ENCODE measurements at regions not wholly inside any gene's neighbourhood (a gene's known extent, or its start where the extent isn't known, plus 50 kb on each side); places are given as distances from the start of the nearest gene placed in this dataset.
"Not testable (repeated sequence)": the region's sequence is repeated elsewhere in the genome, so short reads cannot be mapped to it uniquely, and the experiment has no call there.

DNA sequence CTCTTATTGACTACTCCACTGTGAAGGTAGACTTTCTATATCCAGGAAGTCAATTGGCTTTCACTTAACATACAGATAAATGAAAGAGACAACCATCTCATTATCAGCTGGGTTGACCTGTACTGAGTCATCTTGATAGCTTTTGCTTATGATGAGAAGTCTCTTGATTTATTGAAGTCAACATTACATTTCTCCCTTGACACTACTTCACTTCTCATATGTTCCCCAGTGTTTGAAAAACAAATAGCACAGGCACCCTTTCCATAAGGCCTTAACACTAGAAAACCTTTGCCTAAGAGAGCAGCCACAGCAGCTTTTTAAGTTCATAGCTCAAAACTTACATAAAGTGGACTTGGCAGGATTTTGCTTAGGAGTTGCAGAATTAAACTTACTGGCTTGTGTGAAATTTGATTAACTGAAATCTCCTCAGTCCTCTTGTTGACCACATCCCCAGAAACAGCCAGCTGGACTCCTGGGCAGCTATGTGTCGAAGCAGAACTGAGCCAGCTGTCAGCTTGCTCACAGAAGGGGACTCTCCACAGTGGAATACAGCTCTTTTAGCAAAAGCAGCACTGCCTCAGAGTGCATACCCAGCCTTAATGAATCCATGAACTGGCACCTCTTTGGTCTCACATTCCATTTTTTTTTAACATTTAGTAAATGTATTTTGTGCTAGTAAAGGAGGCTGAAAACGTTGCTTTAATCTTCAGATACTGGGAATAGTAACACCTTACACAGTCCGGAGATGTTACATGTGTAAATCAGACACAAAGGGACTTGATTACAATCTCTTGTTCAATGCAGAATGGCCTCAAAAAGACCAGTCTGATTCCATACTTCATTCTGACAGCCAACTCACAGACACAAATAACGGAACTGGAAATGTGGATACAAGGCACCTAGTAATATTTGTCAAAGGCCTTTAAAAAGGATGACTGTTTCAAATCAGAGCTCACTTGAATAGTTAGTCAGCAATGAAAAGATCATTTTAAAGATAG lies 1532.7 kb downstream of the HACE1 start:
- DNase-seq (ENCODE audit: low spot score): no peak

DNA sequence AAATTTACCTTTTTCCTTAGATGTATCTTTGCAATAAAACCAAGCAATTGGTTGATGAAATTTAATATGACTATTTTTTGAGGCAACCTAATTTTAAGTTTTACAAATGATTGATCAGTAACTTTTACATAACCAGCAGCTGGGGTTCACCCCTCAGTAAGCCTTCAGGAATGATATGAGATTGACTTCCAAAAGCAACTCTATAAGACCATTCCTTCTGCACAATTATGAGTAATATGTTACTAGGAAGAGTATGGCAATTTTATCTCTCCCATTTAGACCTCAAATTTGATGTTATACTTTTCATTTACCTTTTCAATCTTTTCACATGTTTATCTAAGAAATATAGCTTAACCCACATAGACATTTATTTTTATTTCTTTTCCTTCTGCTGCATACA lies 1546.3 kb downstream of the HACE1 start:
- no peak for DNase-seq (ENCODE audit: low spot score)

DNA sequence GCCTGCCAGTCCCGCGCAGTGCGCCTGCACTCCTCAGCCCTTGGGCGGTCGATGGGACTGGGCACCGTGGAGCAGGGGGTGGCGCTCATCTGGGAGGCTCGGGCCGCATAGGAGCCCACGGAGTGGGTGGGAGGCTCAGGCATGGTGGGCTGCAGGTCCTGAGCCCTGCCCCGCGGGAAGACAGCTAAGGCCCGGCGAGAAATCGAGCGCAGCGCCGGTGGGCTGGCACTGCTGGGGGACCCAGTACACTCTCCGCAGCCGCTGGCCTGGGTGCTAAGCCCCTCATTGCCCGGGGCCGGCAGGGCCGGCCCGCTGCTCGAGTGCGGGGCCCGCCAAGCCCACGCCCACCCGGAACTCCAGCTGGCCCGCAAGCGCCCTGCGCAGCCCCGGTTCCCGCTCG lies 1565.3 kb downstream of the HACE1 start:
- not testable (repeated sequence) for DNase-seq (ENCODE audit: low spot score)

DNA sequence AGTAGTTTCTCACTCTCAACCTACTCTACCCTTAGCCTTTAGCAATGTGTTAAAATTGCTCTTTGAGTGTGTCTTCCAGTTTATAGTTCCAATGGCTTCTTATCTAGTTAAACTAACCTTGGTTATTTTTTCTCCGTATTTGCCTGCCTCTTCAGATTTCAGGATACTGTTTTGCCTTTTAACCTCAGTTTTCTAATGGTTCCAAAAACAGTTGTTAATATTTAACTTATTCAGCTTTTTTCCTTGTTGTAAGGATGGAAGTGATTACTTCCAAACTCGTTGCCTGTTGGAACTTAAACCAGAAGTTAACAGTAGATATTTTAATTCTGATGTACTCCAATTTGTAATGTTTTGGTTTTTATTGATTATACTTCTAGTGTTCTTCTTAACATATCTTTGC lies 1574.9 kb downstream of the HACE1 start:
- DNase-seq (ENCODE audit: low spot score): no peak

DNA sequence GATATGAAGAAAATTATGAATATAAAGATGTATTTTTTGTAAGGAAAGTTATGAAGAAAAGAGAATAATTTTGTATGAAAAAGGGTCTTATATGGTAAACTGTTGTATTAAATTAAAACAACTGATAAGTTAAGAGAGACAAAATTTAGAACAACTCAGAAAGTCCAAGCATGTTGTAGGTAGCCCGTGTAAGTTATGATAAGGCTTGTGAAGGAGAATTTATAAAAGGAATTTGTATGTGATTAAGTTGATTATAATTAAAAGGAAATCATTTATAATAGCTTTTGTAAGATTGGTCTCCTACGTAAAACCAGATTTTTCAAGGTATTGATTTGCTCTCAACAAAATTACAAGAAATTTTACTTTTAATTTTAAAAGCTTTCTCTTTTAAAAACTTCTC lies 1579.3 kb downstream of the HACE1 start:
- DNase-seq (ENCODE audit: low spot score): no peak

DNA sequence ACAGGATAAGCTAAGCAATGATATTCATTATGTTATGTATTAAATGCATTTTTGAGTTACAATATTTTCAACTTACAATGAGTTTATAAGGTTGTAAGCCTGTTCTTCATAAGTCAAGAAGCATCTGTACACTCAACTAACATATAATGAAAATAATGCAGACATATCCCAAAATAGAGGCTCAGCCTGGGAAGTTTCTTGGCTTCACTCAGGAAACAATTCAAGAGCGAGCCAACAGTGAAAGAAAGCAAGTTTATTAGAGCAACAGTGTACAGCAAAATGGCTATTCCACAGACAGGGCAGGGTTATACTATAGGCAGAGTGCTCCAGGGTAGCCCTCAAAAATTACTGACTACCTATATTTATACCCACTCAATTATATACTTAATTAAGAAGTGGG lies 1581.8 kb downstream of the HACE1 start:
- DNase-seq (ENCODE audit: low spot score): no peak

DNA sequence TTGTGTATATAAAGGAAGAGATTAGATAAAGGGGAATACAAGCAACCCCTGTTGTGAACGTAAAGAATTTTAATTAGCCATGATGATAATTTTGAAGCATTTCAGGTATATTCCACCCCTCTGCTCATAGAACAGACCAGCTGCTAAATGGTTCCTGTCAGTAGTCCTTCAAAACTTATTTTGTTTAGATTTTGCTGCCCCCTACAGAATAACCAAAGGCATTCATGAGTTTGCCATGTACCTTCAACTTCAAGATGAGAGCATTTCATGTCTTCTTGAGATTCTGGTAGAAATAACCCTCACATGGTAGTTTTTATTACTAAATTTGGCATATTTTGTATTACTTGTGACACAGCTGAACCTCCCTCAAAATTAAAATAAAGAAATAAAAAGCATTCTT lies 1586.7 kb downstream of the HACE1 start:
- DNase-seq (ENCODE audit: low spot score): no peak

DNA sequence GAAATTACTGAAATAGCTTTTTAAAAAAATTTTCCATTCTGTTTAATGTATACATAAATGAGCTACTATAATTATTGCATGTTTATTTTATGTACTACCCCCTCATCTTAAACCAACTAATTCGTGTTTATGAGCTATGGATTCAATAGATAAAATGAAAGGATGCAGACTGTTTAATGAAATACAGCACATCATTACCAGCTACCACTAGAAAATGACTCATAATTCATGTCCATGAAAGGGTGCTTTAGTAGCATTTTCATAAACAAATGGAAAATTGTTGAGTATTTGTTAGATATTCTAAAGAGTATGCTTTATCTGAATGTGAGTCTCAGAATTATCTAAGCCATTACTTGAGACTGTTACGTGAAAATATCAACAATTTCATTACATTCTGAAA lies 1590.1 kb downstream of the HACE1 start:
- no peak for DNase-seq (ENCODE audit: low spot score)

DNA sequence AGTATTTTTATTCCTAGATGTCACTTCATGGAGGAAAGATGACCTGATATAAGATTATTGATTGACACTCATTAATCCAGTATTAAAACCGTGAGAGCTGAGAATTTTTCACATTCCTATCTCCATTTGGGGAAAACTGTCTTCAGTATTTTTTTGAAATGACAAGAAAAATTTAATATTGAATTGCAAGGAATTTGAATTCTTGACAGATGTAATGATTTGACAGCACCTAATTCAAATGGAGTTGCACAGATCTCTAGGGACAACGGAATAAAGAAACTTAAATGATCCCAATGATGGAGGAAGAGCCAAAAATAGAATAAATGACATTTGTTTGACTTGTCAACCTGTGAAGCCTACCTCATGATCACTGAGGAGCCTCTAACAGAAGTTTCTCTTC lies 1591.4 kb downstream of the HACE1 start:
- DNase-seq (ENCODE audit: low spot score): no peak

DNA sequence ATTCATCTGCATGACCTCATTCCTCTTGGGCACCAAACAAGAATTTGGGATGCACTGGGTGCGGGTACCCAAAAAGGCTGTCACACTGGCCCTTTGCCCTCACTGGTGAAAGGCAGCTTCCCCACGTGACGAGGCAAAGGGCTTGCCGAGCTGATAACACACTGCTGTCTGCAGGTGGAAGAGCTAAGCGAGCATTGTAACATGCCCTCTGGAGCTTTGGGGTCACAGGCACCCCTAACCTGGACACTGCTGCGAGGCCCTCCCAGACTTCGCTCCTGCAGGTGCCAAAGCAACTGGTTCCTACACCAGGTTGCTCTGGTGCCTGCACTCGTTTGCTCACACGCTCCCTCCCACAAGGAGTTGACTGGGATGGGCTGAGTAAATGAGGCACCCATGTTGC lies 1595.7 kb downstream of the HACE1 start:
- no peak for DNase-seq (ENCODE audit: low spot score)

DNA sequence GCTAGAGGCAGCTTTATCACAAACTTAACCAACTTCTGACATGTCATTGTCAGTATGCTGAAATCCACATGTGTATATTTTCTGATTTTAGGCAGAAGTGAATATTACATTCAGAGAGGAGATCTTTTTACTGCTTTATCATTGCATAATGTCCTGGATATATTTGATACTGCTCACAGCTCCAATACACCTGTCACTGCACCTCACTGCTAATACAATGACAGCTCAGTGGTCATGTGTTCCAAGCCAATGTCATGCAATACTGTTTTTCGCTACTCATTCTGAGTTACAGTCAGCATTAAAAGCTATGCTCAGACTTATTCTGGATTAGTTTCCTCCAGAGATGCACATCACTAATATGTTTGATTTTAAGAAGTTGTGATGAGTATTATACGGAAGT lies 1604.6 kb downstream of the HACE1 start:
- DNase-seq (ENCODE audit: low spot score): no peak

DNA sequence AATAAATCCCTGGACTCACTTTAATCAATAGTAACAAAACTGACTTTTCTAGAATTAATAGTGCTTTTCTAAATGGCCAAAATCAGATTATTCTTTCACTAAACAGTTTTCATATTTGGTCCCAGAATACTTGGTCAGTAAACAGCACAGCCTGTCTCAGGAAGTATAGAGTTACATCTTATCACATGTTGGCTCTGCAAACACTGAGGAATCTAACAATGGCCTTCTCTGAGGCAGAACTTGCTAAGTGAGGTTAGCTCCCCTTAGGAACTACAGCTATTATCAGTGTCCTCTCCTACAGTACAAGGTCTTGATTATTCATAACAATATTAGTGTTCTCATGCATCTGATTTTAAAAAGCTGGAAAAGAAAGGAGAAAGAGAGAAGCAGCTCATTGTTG lies 1622.8 kb downstream of the HACE1 start:
- no peak for DNase-seq (ENCODE audit: low spot score)

DNA sequence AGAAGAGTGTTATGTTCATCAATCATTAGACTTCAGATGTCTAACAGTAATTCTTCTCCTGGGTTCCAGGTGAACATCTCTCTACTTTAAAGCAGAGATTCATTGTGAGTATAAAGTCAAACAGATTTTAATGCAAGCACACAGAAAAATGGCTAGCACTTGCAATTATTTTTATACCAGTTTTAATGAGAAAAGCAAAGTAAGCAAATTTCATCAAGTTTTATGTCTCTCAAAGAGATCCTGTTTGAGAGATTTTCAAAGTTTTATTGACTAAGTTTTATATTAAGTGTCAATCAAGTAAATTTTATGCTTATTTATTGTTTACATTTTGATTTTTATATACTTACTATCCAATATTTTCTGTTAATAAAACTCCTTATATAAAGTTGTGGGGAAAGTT lies 1628.5 kb downstream of the HACE1 start:
- no peak for DNase-seq (ENCODE audit: low spot score)

DNA sequence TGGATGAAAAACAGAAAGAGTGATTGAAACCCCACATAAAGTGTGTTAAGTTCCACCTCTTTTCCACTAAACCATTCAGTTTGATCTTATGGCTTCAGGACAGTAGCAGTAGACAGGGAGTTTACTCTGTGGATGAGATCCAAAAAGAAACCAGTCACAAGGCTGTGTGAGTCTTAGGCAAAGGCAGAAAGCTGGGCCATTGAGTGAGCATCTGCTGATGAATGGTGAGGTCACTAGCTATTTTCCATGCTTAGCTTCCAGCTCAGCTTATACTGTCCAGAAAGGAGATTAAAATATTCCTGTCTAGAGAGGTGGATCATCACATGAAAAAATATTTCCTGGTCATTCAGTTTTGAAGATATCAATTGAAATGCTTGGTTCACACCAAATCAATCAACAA lies 1643.9 kb downstream of the HACE1 start:
- DNase-seq (ENCODE audit: low spot score): no peak

DNA sequence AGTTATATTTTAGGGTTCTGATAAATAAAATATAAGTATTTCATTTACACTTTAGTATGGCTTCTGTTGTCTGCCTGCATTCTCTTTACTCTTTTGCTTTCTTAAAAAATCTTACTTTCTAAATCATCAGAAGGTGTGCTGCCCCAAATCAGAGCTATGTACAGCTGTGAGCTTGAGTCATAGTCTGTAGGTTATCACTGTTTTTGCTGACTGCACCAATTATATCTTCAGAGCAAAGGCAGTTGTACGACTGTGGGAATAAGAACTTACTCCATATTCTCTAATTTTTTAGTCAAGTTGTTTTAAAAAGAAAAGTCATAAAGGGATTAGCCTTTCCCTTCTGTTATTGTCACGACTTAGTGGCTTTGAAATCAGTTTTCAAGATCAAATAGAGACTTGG lies 1649.0 kb downstream of the HACE1 start:
- DNase-seq (ENCODE audit: low spot score): no peak

DNA sequence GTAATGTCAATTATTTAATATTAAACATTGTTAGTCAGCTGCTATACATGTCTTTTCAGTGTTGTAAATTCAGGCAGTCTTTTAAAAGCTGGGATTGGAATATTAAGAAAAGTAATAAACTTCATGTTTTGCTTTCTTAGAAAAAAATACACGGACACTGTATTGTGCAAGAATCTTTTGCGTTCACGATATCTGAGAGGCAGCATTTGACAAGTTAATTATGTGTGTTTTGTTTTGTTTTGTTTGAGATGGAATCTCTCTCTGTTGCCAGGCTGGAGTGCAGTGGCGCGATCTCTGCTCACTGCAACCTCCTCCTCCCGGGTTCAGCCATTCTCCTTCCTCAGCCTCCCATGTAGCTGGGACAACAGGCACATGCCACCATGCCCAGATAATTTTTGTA lies 1661.3 kb downstream of the HACE1 start:
- DNase-seq (ENCODE audit: low spot score): no peak

DNA sequence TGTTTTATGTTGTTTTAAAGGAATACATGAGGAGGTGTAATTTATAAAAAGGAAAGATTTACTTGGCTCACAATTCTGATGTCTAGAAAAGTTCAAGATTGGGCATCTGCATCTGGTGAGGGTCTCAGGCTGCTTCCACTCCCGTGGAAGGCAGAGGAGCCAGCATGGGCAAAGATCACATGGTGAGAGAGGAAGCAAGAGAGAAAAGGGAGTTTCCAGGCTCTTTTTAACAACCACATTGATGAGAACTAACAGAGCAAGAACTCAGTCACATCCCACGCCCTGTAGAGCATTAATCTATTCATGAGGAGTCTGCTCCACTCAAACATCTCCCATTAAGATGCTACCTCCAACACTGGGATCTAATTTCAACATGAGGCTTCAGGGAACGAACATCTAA lies 1666.3 kb downstream of the HACE1 start:
- DNase-seq (ENCODE audit: low spot score): no peak

DNA sequence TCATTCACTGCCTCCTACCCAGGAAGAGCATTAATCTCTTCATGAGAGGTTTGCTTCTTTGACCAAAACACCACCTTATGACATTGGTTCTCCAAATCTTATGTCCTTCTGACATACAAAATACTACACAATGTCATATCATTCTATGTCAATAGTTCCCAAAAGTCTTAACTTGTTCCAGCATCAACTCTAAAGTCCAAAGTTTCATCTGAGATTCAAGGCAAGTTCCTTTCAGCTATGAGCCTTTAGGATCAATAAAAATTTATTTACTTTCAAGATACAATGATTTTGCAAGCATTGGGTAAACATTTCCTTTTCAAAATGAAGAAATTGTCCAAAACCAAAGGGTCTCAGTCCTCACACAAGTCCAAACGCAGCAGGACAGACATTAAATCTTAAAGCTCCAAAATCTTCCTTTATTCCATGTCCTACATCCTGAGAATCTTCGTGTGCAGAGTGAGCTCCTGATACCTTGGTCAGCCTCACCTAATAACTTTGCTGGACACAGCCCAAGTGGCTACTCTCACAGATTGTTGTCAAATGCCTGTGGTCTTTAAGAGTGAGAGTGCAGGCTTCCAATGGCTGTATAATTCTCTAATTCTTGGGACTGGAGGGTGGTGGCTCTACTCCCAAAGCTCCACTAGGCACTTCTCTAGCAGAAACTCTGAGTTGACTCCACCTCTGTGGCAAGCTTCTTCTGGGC lies 1668.2 kb downstream of the HACE1 start:
- no peak for DNase-seq (ENCODE audit: low spot score)

DNA sequence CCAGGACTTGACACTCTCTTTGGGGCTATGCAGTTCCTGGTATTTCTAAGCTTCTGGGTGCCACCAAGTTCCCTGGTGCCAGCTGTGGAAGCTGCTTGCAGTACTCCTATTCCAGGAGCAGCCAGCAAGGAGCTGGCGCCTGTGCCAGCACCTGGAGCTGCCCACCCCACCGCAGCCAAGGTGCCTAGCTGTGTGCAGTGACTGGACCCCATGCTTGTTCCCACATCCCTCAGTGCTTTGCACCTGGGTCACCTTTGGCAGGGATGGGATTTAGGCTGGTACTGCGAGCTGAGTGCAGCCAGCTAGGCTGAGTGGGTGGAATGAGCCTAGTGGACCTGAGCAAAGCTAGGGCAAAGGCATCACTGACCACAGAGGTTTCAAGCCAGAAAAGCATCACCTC lies 1674.9 kb downstream of the HACE1 start:
- no peak for DNase-seq (ENCODE audit: low spot score)

DNA sequence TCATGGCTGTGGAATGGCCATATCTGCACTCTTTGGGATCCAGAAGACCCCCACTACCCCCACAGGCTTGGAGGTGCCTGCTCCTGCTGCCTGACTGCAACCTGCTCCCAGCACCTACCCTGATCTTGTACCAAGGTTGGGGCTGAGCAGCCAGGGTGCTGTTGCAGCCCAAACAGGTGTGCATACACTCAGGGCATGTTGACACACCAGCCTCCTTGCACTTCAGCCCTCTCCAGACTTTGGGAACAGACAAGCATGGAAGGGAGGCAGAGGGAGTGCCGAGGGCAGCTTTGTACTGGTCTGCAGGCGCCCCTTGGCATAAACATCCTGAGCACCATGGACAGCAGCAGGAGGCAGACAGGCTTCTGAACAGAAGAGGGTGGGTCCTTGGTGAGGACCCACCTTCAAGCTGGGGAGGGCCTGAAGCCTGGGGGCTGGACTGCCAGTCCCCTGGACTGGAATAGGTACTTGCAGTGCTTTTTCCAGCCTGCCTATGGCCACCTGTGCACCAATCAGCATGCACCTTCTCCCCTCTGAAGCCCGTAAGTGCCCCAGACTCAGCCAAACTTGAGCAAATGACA lies 1675.8 kb downstream of the HACE1 start:
- DNase-seq (ENCODE audit: low spot score): no peak

DNA sequence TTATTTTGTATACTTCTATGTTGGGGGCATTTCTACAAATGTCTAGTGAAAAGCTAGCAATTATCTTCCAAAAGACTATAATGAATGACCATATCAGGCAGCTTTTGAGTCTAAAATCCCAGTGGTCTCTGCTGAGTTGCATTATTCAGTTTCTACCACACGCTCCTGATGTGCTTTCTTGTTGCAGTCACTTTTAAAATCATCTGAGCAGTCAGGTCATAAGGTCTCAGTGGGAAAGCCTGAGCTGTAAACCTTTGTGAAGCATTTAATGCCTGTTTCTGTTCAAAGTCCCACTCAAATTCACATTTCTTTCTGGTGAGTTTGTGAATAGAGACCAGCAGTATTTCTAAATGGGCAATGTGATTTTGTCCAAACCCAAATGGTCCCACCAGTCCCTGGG lies 1681.5 kb downstream of the HACE1 start:
- DNase-seq (ENCODE audit: low spot score): no peak

DNA sequence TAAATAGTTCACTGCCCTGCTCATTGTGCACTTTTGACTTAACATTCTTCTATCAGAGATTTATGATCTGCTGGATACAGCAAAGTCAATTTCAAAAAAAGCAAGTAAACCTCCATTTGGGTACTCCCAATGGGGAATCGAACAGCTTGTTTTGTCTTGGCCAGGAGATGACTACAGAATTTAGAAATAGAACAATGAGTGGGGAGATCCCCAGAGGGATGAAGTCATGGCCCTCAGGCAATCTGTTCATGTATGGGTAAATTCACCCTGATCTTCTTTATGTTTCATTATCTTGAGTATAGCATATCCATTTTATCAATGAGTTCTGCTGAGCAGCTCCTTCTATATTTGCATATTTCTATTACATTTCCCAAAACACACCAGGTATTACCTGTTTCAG lies 1681.9 kb downstream of the HACE1 start:
- DNase-seq (ENCODE audit: low spot score): no peak

DNA sequence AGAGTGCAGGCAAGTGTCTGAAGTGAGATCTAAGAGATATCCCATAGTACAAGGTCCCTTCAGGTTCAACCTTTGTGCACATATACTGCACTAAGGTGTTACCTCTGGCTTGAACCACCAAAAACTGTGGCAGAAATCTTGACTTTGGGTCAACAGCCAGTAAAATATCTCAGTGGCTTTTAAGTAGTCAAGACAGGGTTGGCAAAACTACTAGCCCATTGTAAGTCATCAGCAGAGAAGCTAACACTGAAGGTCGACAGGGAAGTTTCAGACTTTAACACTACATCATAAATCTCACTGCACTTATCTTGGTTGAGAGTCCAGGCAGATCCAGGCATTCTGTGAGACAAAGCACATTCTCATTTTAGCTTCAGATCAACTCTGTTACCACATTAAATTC lies 1684.7 kb downstream of the HACE1 start:
- no peak for DNase-seq (ENCODE audit: low spot score)
